ENCODE measurements at regions not wholly inside any gene's neighbourhood (a gene's known extent, or its start where the extent isn't known, plus 50 kb on each side); places are given as distances from the start of the nearest gene placed in this dataset.

GRCh38 chr4:42767669-42768068, 110.8 kb upstream of the ATP8A1 start:
- no peak for TF ChIP-seq POLR2AphosphoS5 (IDR thresholded peaks at IDR 0.05)
- TF ChIP-seq, protein P1, sequence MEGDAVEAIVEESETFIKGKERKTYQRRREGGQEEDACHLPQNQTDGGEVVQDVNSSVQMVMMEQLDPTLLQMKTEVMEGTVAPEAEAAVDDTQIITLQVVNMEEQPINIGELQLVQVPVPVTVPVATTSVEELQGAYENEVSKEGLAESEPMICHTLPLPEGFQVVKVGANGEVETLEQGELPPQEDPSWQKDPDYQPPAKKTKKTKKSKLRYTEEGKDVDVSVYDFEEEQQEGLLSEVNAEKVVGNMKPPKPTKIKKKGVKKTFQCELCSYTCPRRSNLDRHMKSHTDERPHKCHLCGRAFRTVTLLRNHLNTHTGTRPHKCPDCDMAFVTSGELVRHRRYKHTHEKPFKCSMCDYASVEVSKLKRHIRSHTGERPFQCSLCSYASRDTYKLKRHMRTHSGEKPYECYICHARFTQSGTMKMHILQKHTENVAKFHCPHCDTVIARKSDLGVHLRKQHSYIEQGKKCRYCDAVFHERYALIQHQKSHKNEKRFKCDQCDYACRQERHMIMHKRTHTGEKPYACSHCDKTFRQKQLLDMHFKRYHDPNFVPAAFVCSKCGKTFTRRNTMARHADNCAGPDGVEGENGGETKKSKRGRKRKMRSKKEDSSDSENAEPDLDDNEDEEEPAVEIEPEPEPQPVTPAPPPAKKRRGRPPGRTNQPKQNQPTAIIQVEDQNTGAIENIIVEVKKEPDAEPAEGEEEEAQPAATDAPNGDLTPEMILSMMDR (IDR thresholded peaks at IDR 0.05): no peak

Measured in upper lobe of left lung (tissue), 4 donors.